GM21528 (cell line): ENCODE measurements at regions not wholly inside any gene's neighbourhood (a gene's known extent, or its start where the extent isn't known, plus 50 kb on each side); places are given as distances from the start of the nearest gene placed in this dataset.
"Not testable (repeated sequence)": the region's sequence is repeated elsewhere in the genome, so short reads cannot be mapped to it uniquely, and the experiment has no call there.

Source experiments
- ATAC-seq: cut with Tn5 transposase; IDR thresholded peaks from one replicate; pipeline ENCODE4 v1.9.1; 2021; ENCODE audit warnings: mild to moderate bottlenecking, moderate library complexity; ENCODE audit not compliant: unreplicated experiment, low FRiP score

DNA sequence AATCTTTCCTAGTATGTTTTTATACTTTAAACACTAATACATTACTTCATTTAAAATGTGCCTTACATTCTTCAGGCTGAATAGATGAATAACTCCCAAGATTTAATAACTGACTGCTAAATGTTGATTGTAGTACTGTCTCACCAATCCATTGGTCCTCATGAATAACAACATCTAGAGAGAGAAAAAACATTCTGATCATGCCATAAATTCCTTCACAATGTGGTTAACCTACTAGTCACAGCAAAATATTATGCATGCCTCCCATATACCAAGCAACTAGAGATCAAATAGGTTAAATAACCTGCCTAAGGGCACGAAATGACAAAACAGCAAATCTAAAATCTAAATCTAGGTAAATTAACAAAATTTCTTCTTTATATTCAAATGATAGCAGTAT is 66.2 kb downstream of the SYT15 start:
- ATAC-seq, result not testable (repeated sequence)

DNA sequence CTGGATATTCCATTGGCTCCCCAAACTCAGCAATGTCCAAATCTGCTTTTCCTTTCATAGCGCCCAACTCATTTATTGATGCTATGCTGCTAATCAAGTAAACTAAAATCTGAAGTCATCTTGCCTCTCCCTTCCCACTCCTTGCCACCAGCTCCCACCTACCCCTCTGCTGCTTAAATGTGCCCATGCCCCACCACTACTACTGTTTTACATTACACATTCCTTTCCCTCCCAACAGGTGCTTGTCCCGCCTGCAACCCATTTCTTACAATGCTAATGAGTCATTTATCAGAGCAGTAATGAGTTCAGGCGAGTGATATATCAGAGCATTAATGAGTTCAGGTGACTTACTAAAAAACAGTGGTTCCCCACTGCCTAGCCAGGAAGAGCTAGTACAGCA is 67.2 kb downstream of the SYT15 start:
- not testable (repeated sequence) for ATAC-seq

DNA sequence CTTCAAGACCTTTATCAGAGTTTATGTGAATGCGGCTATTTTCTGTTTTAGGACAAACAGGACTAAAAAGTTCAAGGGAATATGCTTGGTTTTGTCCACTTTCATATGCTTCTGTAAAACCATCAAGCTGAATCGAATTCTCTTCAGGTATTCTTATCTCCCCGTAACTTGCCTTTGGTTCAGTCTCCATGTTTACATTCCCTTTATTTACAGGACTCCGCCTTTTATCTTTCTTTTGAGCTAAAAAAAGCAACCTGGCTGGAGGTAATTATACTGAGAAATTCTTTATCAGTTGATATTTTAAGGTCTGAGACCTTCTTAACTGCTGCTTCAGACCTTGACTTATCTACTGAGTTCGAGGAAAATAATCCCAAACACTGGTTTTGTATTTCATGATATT is 72.0 kb downstream of the SYT15 start:
- ATAC-seq, result not testable (repeated sequence)

DNA sequence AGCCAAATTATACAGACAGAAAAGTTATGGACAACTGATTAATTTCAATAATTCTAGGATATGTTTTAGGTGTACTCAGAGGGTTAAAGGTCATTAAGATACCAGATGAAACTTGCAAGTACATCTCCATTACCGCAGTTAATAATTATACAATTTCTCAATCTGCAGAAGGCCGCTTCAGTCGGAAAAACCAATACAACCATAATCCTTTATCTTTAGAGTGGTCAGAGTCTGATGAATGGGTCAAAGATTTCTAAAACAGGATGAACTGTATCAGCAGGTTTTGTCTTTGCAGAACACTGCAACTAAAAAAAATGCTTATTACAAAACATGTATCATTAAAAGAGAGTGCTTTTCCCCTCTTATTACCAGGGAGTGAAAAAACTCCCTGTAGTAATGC is 78.5 kb downstream of the SYT15 start:
- ATAC-seq, result not testable (repeated sequence)

DNA sequence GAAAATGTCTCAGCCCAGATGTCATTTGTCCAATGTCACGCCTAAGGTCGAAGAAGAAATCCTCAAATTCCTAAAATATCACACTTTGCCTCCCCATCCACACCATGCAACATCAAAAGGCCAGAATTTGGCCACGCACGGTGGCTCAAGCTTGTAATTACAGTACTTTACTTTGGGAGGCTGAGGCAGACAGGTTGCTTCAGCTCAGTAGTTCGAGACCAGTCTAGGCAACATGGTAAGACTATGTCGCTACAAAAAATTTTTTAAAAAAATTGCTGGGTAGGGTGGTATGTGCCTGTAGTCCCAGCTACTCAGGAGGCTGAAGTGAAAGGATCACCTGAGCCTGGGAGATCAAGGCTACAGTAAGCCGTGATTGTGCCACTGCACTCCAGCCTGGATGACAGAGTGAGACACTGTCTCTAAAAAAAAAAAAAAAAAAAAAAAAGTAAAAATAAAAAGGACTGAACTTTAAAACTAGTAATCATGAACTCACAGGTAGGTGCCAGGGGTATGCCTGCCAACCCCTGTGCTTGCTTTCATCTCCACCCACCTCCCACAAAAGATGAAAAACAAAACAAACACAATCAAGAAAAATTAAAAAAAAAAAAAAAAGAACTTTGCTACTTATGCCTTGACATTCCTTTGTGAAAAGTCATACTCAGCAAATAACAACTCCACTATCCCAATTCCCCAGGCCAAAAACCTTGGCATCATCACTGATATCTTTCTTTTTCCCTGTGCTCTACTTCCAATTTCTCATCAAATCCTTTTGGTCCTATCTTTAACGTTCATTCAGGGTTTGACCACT is 81.3 kb downstream of the SYT15 start:
- ATAC-seq, result not testable (repeated sequence)

DNA sequence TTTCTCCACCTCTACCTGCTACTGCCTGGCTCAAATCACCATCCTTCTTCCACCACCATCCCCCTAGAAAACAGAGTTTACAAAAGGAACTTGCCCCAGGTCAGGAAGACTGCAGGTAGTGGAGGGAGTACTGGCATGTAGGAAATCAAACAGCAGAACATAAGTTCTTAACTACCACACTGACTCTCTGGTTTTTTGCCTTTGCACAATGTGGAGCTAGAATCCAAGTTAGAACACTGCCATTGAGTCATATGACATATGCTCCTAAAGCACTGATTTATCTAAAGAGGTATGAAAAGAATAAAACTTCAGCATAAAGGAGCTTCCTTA is 81.9 kb downstream of the SYT15 start:
- not testable (repeated sequence) for ATAC-seq

DNA sequence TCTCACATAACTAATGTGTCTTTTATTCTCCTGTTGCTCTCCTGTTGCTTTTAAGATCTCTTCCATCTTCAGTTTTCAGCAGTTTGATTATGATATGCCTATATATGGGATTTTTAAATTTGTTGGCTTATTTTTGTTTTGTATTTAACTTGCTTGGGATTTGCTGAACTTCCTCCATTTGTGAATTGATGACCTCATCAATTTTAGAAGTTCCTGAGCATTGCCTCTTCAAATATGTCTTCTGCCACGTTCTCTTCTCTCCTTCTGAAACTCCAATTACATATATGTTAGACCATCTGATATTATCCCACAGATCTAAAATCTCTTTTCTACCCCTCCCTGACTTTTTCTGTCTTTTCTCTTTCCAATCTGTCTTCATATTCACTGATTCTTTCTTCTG is 86.6 kb downstream of the SYT15 start:
- ATAC-seq, result not testable (repeated sequence)

DNA sequence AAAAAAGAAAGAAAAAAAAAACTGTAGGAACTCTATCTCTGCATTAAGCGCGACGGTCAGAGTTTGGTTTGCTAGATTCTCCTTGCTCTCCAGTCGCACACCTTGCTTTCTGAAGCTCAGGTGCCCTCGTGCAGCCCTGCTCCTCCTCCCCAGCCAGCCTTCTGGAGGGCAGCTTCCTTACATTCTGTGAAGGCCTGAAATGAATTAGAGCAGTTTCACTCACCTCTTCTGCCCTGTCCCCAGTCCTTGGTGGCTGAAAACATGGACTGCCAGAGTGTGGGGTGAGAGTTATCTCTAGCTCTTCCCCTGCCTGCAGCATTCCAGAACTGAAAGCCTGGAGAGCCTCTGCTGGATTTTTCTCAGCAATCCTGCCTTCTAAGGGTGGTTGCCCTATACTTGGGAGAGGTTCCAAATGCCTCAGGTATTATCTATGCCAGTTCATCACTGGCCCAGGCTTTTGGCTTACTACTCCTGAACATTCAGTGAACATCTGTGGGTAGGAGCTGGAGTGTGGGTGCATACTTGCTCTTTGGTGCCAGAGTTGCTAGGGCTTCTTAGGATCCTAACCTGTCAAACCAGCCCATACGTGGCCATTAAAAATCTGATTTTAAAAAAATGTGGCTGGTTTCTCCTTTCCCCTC is 89.5 kb downstream of the SYT15 start:
- not testable (repeated sequence) for ATAC-seq

DNA sequence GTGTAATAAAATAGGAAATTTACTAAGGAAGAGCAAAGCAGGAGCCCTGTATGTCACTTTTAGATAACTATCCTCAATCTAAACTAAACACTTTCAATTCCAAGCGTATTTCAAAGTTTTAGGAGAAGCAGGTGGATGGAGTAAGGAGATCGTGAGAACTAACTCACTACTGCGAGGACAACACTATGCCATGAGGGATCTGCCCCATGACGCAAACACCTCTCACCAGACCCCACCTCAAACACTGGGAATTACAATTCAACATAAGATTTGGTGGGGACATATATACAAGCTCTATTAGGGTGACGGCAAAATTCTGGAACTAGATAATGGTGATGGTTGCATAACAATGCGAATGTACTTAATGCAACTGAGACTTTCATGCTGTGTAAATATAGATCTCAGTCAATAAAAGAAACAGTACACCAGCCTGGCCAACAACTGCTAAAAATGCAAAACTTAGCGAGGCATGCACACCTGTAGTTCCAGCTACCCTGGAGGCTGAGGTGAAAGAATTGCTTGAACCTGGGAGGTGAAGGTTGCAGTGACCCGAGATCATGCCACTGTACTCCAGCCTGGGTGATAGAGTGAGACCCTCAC is 99.0 kb downstream of the SYT15 start:
- ATAC-seq, result not testable (repeated sequence)

DNA sequence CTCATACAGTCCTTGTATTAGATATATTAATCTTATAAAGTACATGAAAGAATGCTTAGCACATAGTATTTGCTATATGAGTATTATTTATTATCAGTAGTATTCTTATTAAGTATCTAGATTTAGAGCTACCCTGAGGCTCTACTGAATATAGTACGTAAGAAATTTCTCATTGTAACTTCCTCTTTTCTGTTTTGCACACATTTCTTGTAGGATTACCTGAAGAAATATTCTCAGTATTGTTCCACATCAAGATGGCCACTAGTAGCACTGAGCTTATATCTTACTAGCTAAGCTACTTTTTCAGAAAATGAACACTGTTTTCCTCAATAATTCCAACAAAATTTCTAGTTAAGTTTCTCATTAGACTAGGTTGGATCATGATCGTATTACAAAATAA is 112.5 kb downstream of the SYT15 start:
- not testable (repeated sequence) for ATAC-seq

DNA sequence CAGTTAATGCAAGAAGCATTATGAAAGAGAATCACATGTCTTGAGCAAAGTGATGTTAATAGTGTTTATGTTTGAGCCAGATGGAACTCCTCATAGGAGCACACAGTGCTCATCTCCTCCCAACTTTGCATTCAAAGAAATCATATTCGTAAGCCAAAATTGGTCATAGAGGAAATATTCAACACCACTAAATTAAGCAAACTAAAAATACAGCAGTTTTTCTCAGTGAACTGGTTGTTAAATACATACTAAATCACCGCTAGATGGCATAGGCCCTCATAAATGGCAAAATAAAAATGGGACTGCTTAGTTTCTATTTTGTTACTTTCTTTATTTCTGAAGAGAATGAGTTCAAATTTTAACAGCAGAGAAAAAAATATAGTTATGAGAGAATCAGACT is 114.3 kb downstream of the SYT15 start:
- ATAC-seq, result not testable (repeated sequence)

DNA sequence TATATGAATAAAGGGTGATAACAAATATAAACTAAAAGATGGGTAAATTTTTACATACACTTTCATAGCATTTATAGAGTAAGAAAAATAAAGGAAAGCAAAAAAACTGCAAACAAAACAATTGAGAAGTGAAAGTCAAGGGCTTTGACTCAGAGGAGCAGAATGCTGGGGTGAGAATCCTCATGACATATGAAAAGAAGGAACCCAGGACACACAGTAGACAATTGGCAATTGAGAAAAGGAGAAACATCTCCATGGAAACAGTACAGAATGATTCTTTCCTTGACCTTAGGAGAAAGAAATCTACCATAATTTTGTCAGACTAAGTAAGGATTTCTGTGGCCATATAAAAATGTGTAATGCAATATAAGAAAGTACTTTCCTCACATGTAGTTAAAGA is 138.3 kb downstream of the SYT15 start:
- ATAC-seq, result not testable (repeated sequence)

DNA sequence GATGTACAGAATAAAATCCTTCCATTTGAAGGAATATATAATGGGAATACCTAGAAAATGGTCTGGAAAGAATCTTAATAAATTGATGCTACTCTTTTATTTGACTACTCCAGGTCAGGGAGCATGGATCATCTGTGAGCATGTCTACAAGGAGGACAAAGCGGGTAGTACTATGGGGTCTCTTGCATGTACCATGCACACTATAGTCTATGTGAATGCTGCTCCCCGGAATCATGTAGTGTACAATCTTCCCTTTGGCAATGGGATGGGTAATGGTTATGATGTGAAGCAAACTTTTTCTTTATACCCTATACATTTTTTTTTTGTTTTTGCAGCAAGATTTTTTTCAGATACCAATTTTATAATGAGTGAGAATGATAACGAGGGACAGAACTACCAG is 139.1 kb downstream of the SYT15 start:
- not testable (repeated sequence) for ATAC-seq

DNA sequence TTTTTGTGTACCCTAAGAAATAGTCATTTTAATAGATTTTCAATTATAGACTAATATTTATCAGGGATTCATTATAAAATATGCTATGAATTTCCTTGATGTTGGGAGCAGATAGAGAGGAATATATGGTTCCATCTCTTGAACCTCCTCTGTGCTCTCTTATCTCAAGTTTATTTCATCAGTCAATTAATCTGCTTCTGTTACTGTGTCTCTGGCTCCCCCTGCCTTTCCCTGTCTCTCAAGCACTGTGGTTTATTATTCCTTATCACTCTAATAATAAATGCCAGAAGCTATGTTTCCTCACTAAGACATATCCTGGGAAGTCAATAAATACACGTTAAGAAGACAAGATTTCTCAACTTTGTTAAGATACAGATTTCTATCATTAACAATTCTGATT is 141.5 kb downstream of the SYT15 start:
- ATAC-seq, result not testable (repeated sequence)

DNA sequence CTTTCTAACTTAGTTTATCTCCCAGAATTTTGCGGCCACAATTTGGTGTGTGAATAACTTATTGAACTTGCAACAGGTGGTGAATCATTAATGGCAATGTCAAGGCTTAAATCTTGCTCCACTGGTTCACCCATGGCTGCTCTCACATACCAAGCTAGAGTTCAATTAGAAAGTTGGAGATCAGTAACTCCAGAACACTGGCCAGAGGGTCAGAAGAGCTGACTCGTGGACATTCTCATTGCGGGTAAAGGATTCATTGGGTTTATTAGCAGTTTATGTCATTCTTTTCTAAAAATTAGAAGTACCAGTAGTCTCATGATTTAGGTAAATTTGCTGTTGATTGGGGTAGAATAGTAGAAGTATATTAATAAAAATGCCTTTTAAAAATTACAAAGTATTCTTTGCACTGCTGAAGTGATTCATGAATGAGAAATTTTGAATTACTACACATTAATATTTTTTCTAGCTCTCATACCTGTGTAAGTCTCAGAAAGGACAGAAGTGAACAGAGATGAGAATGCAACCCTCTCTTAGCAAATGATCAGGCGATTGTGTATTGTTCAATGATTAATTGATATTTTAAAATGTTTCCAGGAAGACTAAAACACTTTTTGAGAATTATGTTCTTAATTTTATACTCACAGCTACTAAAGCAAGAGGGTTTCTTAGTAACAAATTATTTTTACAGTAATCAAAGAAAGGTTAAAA is 142.0 kb downstream of the SYT15 start:
- ATAC-seq, result not testable (repeated sequence)

DNA sequence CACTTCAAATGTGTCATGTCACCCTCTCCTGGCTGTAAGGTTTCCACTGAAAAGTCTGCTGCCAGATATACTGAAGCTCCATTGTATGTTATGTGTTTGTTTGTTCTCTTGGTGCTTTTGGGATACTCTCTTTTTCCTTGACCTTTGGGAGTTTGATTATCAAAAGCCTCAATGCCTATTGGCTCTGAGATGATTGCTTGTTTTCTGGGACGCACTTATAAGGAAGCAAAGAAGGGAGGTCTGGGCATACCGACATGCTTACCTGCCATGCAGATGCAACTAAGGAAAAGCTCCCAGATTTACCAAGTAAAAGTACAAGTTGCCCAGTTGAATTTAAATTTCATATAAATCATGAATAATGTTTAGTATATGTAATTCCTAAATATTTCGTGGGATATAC is 145.3 kb downstream of the SYT15 start:
- ATAC-seq, result not testable (repeated sequence)

DNA sequence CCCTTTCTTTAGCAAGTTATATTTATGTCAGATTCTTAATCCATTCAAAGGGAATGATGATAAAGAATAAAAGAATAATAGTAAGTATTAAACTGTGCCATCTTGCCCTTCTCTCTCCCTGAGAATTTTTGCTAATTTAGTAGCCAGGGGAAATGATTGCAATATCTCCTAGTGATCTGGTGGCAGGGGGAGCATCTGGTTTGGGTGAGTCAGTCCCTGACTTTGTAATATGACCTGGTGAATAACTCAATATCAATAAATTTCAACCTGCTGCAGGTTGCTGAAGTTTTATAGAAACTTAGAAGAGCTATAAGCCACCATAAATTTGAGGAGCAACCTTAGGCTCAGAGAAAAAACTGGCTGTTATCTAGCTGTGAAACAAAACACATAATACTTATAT is 149.4 kb downstream of the SYT15 start:
- not testable (repeated sequence) for ATAC-seq

DNA sequence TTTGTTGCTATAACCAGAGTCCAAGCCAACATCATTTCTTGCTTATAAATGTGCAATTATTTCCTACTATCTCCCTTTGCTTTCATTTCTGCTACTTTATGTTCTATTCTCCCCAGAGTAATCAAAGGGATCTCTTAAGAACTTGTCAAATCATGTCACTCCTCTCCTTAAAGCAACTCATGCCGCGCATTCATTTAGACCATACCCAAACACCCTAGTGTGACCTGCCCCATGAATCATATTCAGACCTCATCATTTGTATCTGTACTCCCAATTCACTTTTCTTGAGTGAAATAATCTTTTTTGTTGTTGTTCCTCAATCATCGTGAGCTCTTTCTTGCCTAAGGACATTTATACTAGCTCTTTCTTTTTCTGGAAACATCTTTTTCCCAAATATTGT is 151.8 kb downstream of the SYT15 start:
- ATAC-seq, result not testable (repeated sequence)

DNA sequence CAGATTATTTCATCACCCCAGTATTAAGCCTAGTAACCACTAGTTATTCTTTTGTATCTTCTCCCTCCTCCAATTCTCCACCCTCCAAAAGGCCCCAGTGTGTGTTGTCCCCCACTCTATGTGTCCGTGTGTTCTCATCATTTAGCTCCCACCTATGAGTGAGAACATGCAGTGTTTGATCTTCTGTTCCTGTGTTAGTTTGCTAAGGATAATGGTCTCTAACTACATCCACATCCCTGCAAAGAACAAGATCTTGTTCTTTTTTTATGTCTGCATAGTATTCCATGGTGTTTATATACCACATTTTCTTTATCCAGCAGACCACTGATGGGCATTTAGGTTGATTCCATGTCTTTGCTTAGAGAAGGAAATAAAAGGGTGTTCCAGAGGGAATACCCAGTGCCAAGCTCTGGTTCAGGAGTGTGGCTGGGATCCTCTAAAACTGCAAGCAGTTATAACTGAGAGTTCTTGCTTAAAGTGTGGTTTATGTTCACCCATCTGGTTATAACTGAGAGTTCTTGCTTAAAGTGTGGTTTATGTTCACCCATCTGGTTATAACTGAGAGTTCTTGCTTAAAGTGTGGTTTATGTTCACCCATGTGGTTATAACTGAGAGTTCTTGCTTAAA is 154.8 kb downstream of the SYT15 start:
- ATAC-seq, result not testable (repeated sequence)

DNA sequence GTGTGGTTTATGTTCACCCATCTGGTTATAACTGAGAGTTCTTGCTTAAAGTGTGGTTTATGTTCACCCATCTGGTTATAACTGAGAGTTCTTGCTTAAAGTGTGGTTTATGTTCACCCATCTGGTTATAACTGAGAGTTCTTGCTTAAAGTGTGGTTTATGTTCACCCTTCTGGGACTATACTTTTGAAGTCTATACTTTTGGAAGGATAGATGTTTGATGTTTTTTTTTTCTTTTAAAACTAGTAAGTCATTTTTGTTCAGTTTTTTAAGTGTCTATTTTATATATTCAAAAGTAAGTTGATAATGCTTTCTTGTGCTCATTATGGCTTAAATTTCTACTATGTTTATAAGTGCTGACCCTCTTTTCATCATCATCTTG is 155.3 kb downstream of the SYT15 start:
- ATAC-seq, result not testable (repeated sequence)

DNA sequence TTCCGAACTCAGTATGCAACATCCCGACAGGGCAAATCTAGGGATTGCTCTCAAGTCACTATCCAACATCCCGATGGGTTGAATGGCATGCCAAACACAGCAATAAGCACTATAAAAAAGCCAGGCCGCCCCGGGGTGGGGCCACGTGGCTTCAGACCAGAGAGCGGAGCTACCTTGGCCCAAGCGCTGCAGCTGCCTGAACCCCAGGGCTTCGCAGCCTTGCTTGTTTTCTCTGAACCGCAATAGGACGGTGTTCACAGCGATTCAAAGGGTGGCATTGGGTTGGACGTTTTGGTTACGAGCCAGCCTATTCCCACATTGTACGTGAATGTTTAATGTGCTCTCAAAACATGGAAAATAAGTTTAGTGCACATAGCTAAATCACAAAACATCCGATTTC is 161.0 kb downstream of the SYT15 start:
- not testable (repeated sequence) for ATAC-seq
